ENCODE measurements at regions not wholly inside any gene's neighbourhood (a gene's known extent, or its start where the extent isn't known, plus 50 kb on each side); places are given as distances from the start of the nearest gene placed in this dataset.
A peak's percentile ranks its signal among the peaks of the same experiment; 100 is the strongest.

DNA sequence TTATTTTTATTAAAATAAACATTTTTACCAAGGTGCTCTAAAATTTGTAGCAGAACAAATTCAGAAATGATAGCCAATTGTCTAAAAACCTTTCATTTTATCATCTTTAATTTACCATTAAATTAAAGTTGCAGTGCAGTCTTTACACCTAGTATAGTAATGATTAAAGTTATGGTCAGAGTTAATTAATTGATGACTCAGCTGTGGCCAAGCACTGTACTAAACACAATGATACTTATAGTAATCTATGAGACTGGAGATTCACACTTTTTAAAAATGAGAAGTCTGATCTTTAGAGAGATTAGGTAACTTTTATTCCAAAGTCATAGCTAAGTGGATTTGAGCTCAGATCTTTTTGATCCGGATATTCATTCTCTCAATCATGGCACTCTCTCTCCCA lies 621.1 kb upstream of the MEF2C start:
- in situ Hi-C loops (cut with HindIII; ENCODE audit: low sequenced_read_pairs), result no loop called here
- H3K4me3 ChIP-seq (ENCODE audit: low read depth, low read length), result no peak overlapping the region
- TF ChIP-seq, protein P1, sequence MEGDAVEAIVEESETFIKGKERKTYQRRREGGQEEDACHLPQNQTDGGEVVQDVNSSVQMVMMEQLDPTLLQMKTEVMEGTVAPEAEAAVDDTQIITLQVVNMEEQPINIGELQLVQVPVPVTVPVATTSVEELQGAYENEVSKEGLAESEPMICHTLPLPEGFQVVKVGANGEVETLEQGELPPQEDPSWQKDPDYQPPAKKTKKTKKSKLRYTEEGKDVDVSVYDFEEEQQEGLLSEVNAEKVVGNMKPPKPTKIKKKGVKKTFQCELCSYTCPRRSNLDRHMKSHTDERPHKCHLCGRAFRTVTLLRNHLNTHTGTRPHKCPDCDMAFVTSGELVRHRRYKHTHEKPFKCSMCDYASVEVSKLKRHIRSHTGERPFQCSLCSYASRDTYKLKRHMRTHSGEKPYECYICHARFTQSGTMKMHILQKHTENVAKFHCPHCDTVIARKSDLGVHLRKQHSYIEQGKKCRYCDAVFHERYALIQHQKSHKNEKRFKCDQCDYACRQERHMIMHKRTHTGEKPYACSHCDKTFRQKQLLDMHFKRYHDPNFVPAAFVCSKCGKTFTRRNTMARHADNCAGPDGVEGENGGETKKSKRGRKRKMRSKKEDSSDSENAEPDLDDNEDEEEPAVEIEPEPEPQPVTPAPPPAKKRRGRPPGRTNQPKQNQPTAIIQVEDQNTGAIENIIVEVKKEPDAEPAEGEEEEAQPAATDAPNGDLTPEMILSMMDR (IDR thresholded peaks at IDR 0.05; ENCODE audit: low read depth, low read length), result no peak

DNA sequence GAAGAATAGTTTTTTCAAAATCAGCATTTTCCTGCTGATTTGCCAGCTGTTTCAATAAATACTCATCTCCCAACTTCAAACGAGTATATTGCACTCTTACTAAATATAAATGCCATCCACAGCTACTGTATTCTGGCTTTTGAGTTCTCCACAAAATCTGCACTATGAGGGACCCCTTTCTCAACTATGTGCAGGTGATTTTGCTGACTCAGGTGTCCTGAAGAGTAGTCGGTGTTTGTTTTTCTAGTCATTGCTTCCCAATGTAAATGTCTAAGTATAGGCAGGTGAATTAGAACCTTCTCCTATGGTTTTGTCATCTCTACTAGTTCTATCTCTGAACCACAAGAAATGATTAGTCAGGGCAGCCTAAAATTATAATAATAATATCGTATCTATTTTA lies 616.8 kb upstream of the MEF2C start:
- H3K4me3 ChIP-seq (ENCODE audit: low read depth, low read length), result no peak overlapping the region
- in situ Hi-C loops (cut with HindIII; ENCODE audit: low sequenced_read_pairs), result no loop called here
- TF ChIP-seq, protein P1 (IDR thresholded peaks at IDR 0.05; ENCODE audit: low read depth, low read length), result no peak
- DNase-seq (ENCODE audit: low read depth, low spot score), result no peak

More for the DNA sequence above, 621.1 kb upstream of the MEF2C start:
- no peak for DNase-seq (ENCODE audit: low read depth, low spot score)

DNA sequence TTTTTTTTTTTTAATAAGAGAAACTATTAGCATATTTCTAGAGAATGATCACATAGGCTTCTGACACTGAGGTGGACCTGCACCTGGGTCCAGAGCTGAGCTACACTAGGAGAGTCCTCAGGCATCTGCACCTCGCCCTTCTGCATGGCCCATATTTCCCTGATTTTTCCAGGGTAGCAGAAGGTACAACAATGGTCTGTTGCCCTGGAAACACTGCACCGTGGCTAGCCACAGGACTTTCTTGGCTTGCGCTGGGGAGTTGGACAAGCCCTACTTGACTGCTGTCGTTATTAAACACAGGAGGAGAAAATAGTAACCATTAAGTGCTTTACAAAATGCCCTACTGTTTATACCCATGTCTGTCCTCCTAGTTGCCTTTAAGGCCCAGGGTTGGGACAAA lies 615.7 kb upstream of the MEF2C start:
- H3K4me3 ChIP-seq (ENCODE audit: low read depth, low read length), result no peak overlapping the region
- TF ChIP-seq, protein P1 (IDR thresholded peaks at IDR 0.05; ENCODE audit: low read depth, low read length), result no peak
- in situ Hi-C loops (cut with HindIII; ENCODE audit: low sequenced_read_pairs), result no loop called here
- DNase-seq (ENCODE audit: low read depth, low spot score), result peak; percentile 43

DNA sequence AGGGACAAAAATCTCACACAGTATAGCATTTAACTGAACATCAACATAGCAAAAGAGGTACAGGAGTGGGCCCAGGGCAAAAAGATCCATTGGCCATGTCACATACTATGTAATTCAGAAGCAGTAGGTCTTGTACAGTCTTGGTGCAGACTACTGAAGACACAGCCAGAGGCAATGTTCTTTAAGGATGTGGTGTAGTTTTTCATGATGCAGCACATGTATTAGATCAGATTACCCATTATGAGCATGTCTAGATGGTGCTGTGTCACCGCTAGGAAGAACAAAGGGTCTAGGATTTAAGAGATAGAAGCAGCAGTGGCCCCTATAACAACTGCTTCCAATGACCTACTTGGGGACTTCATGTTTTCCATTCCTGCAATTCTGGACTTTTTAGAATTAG lies 610.4 kb upstream of the MEF2C start:
- TF ChIP-seq, protein P1 (IDR thresholded peaks at IDR 0.05; ENCODE audit: low read depth, low read length), result no peak
- H3K4me3 ChIP-seq (ENCODE audit: low read depth, low read length), result no peak overlapping the region
- in situ Hi-C loops (cut with HindIII; ENCODE audit: low sequenced_read_pairs), result no loop called here
- DNase-seq (ENCODE audit: low read depth, low spot score), result no peak

DNA sequence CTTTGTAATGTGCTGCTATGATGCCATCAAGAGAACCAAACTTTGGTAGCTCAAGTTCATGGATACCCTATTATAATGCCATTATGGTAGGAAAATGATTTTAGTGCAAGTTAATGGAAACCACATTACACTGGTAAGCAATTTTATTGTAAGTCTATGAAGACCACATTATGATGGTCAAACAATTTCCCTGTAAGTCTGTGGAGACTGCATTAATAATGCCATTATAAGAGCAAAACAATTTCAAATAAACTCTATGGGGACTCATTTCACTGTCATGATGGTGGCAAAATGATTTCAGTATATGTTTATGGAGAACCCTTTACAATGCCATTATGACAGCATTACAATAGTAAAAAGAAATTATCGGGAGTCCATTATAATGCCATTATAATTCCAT lies 602.0 kb upstream of the MEF2C start:
- DNase-seq (ENCODE audit: low read depth, low spot score), result no peak
- in situ Hi-C loops (cut with HindIII; ENCODE audit: low sequenced_read_pairs), result no loop called here
- H3K4me3 ChIP-seq (ENCODE audit: low read depth, low read length), result no peak overlapping the region
- TF ChIP-seq, protein P1 (IDR thresholded peaks at IDR 0.05; ENCODE audit: low read depth, low read length), result no peak

DNA sequence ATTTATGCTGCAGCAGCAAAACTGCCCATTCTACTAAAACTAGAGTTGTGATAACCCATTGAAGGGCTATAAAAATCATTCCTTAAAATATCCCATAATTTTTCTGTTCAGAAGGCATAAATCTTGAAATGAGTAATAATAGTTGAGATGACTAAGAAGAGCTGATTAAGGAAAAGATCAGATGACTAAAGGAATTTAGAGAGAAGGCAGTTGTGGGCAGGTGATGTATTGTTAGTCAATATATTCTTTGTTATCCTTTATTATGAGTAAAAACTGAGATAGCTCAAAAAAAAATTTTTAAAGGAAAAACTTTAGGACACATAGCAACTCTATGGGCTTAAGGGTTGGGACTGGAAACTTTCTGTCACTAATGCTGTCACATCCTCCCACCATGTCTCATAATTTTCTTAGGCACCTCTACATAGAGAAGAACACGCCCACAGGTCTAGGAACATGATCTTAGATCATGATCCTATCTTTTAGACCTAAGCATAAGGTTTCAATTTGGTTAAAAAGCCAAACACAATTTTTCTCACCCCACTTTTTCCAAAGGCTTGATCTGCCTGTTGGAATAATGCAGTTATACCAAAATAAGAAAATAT lies 597.5 kb upstream of the MEF2C start:
- H3K4me3 ChIP-seq (ENCODE audit: low read depth, low read length), result no peak overlapping the region
- DNase-seq (ENCODE audit: low read depth, low spot score), result no peak
- TF ChIP-seq, protein P1 (IDR thresholded peaks at IDR 0.05; ENCODE audit: low read depth, low read length), result no peak
- in situ Hi-C loops (cut with HindIII; ENCODE audit: low sequenced_read_pairs), result no loop called here

DNA sequence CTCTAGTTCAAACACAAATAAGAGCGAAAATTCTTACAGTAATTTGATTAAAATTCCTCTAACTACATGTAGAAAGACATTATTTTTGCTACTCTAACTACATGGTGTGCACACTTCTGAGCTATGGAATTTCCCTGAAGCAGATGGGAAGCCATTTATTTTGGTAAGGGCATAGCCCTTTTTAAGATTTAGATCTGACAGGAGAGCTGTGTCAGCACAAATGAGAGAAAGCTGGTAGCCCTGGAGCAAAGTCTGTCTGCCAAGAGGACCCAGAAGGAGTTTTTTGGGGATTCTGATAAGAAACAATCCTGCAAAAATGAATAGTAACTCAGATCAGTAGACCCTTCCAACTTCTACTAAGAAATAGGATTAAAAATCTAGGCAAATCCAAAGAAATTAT lies 595.9 kb upstream of the MEF2C start:
- H3K4me3 ChIP-seq (ENCODE audit: low read depth, low read length), result no peak overlapping the region
- TF ChIP-seq, protein P1 (IDR thresholded peaks at IDR 0.05; ENCODE audit: low read depth, low read length), result no peak
- in situ Hi-C loops (cut with HindIII; ENCODE audit: low sequenced_read_pairs), result no loop called here
- no peak for DNase-seq (ENCODE audit: low read depth, low spot score)
